Brain microvascular endothelial cell (primary cell): ENCODE measurements at regions not wholly inside any gene's neighbourhood (a gene's known extent, or its start where the extent isn't known, plus 50 kb on each side); places are given as distances from the start of the nearest gene placed in this dataset.

Source experiments
- DNase-seq: peaks from one replicate; pipeline ENCODE4 v3.0.0-alpha.2; 2020
- H3K27ac ChIP-seq: fragments of 250-450 bp; sonication (Bioruptor Pico); 2 replicates; pipeline ENCODE4 v1.5.1; 2020; ENCODE audit warnings: mild to moderate bottlenecking, moderate library complexity
- H3K27me3 ChIP-seq: fragments of 250-450 bp; sonication (Bioruptor Pico); replicated peaks from 2 replicates; pipeline ENCODE4 v1.5.1; 2020; ENCODE audit warnings: mild to moderate bottlenecking
- H3K36me3 ChIP-seq: fragments of 250-450 bp; sonication (Bioruptor Pico); replicated peaks from 2 replicates; pipeline ENCODE4 v1.5.1; 2020; ENCODE audit warnings: mild to moderate bottlenecking
- H3K4me3 ChIP-seq: 2 replicates; pipeline ENCODE4 v1.5.1; 2011; ENCODE audit warnings: low read depth, mild to moderate bottlenecking, control low read depth, low read length, moderate library complexity
- CTCF ChIP-seq: IDR thresholded peaks from 2 replicates; pipeline ENCODE4 v1.5.1; 2011; ENCODE audit warnings: low read depth, mild to moderate bottlenecking, moderate library complexity, low read length, control low read depth, inconsistent platforms; ENCODE audit errors: missing control alignments
- in situ Hi-C: cut with HindIII; loops from 2 replicates; pipeline ENCODE4 v1.10.0; 2017; ENCODE audit warnings: low sequenced_read_pairs, low pct_ligation_motif_present

GRCh38 chr4:144531841-144532240, 114.1 kb upstream of the HHIP start:
- Histone ChIP-seq H3K4me3 (no peak overlapping the region), H3K27me3 (no peaks in the 10 kb centered on the region), H3K36me3 (no peaks in the 10 kb centered on the region), H3K27ac (no peak overlapping the region)
- TF ChIP-seq CTCF: no peak
- no peak for DNase-seq
- in situ Hi-C loops: no loop called here

- TF ChIP-seq CTCF: no peak
- Histone ChIP-seq H3K36me3 (no peaks in the 10 kb centered on the region), H3K27ac (no peak overlapping the region), H3K27me3 (no peaks in the 10 kb centered on the region), H3K4me3 (no peak overlapping the region)
- in situ Hi-C loops: no loop called here
- no peak for DNase-seq
Measured at GRCh38 chr4:144547678-144548298, 98.2 kb upstream of the HHIP start.

- in situ Hi-C loops: no loop called here
- H3K4me3 ChIP-seq: no peak overlapping the region
- no peaks in the 10 kb centered on the region for H3K27me3 ChIP-seq
- no peaks in the 10 kb centered on the region for H3K36me3 ChIP-seq
- no peak for DNase-seq
- TF ChIP-seq CTCF: no peak
- H3K27ac ChIP-seq: no peak overlapping the region
Measured at GRCh38 chr4:144556636-144557035, 89.3 kb upstream of the HHIP start.

DNA sequence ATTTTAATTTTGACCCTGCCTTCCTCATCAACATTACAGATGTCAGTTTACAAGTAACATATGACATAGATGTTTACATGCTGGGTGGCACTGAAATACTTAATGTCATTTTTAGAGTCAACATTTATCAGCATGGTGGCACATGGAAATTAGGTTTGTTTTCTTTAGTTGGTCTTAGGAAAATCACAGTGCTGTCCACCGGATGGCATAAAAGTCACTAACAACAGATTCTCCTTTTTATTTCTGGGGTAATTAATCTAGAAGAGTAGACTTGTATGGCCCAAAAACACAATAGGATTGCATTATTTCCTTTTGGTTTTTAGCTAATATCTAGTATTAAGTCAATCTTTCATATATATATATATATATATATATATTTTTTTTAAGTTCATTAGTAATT, 88.6 kb upstream of the HHIP start:
- H3K4me3 ChIP-seq: no peak overlapping the region
- no peaks in the 10 kb centered on the region for H3K27me3 ChIP-seq
- no peaks in the 10 kb centered on the region for H3K36me3 ChIP-seq
- TF ChIP-seq CTCF: no peak
- H3K27ac ChIP-seq: no peak overlapping the region
- DNase-seq: no peak
- in situ Hi-C loops: no loop called here

DNA sequence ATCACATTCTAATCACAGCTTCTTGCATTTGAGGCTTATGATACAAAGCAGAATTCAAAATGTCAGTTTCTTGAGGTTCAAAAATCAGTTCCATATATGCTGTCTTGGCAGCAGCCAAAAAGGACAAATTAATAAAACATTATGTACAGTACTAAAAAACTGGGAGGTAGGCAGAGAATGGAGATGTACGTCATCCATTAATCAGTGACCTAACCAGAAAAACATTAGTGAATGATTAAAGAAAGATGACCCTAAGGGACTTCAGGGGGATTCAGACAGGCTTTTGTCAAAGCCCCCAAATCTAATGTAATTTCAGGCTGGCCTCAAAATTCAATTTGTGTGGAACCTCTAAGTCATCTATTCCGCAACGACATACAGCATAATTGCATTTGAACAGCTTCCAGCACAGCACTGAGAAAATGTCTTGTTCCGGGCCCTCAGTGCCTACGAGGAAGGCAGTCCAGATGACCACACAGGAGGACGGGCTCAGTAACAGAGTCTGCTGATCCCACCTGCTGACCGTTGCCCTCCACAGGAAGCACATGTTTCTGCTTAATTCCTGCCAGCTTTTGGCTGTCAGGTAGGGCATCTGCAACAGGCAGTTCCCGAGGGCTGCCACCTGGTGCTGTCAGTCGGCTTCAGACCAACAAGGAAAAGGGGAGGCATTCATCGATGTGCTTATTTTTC, 83.8 kb upstream of the HHIP start:
- no peaks in the 10 kb centered on the region for H3K27me3 ChIP-seq
- in situ Hi-C loops: no loop called here
- TF ChIP-seq CTCF: no peak
- no peak overlapping the region for H3K27ac ChIP-seq
- H3K36me3 ChIP-seq: no peaks in the 10 kb centered on the region
- no peak overlapping the region for H3K4me3 ChIP-seq
- DNase-seq: no peak

GRCh38 chr4:144564358-144564757, 81.6 kb upstream of the HHIP start:
- in situ Hi-C loops: no loop called here
- Histone ChIP-seq H3K27me3 (no peaks in the 10 kb centered on the region), H3K4me3 (no peak overlapping the region), H3K36me3 (no peaks in the 10 kb centered on the region), H3K27ac (peak overlapping the region; percentile 85)
- TF ChIP-seq CTCF: no peak
- no peak for DNase-seq
